SU-DHL-6 (cell line): ENCODE measurements at regions not wholly inside any gene's neighbourhood (a gene's known extent, or its start where the extent isn't known, plus 50 kb on each side); places are given as distances from the start of the nearest gene placed in this dataset.

ENCODE experiments used
- H2AFZ ChIP-seq: fragments of 200-600 bp; sonication (generic); 2 replicates; pipeline ENCODE4 v1.6.1; 2014; ENCODE audit warnings: low read depth, mild to moderate bottlenecking, moderate library complexity, mixed read lengths, antibody characterized with exemption, low read length; ENCODE audit not compliant: severe bottlenecking
- H3F3A ChIP-seq: fragments of 200-600 bp; shearing (Covaris generic); 2 replicates; pipeline ENCODE4 v1.6.0; 2016; ENCODE audit warnings: antibody characterized with exemption, mild to moderate bottlenecking; ENCODE audit not compliant: insufficient read depth
- H3K27ac ChIP-seq: fragments of 200-600 bp; sonication (generic); 2 replicates; pipeline ENCODE4 v1.5.1; 2016; ENCODE audit warnings: low read depth, mild to moderate bottlenecking, low read length, moderate library complexity, mixed read lengths
- H3K27me3 ChIP-seq: fragments of 200-600 bp; sonication (generic), shearing (Covaris generic); 2 replicates; pipeline ENCODE4 v1.6.0; 2014; ENCODE audit warnings: mild to moderate bottlenecking, low read length
- H3K36me3 ChIP-seq: fragments of 200-600 bp; sonication (generic); 2 replicates; pipeline ENCODE4 v1.6.1; 2014; ENCODE audit warnings: mild to moderate bottlenecking, low read length, mixed read lengths
- H3K4me2 ChIP-seq: fragments of 300-600, 200-600 bp; shearing (Covaris generic), sonication (generic); 2 replicates; pipeline ENCODE4 v1.6.0; 2014; ENCODE audit warnings: low read length, low read depth, mild to moderate bottlenecking; ENCODE audit not compliant: poor library complexity, severe bottlenecking
- H3K4me3 ChIP-seq: fragments of 200-600 bp; sonication (generic); 2 replicates; pipeline ENCODE4 v1.5.1; 2014; ENCODE audit warnings: antibody characterized with exemption, low read length, mild to moderate bottlenecking, mixed read lengths; ENCODE audit not compliant: insufficient read depth, poor library complexity, severe bottlenecking
- H3K79me2 ChIP-seq: fragments of 200-600 bp; sonication (generic); 2 replicates; pipeline ENCODE4 v1.6.1; 2014; ENCODE audit warnings: mild to moderate bottlenecking, low read length, moderate library complexity; ENCODE audit not compliant: insufficient read depth
- H3K9ac ChIP-seq: fragments of 200-600 bp; sonication (generic); 2 replicates; pipeline ENCODE4 v1.7.0; 2014; ENCODE audit warnings: mild to moderate bottlenecking, low read length
- H3K9me2 ChIP-seq: fragments of 200-600 bp; sonication (generic); replicated peaks from 2 replicates; pipeline ENCODE4 v1.6.1; 2014; ENCODE audit warnings: low read length; ENCODE audit not compliant: insufficient read depth
- H3K9me3 ChIP-seq: fragments of 200-600 bp; sonication (generic); 2 replicates; pipeline ENCODE4 v1.6.1; 2014; ENCODE audit warnings: low read length, mixed read lengths; ENCODE audit not compliant: insufficient read depth
- H4K20me1 ChIP-seq: fragments of 200-600 bp; sonication (generic); 2 replicates; pipeline ENCODE4 v1.6.1; 2014; ENCODE audit warnings: low read depth, mild to moderate bottlenecking, antibody characterized with exemption, low read length, moderate library complexity, mixed read lengths
- EZH2phosphoT487 ChIP-seq: fragments of 200-600 bp; sonication (generic), shearing (Covaris generic); conservative IDR thresholded peaks from 2 replicates; pipeline ENCODE4 v1.6.1; 2018; ENCODE audit warnings: mild to moderate bottlenecking, antibody characterized with exemption, low read length, moderate library complexity, mixed read lengths
- TF ChIP-seq, protein P1 (sequence below): fragments of 200-600 bp; sonication (generic); IDR thresholded peaks from one replicate; pipeline ENCODE4 v1.5.1; 2017; ENCODE audit warnings: antibody characterized with exemption, mild to moderate bottlenecking, low read length, moderate library complexity; ENCODE audit not compliant: insufficient read depth, poor library complexity, severe bottlenecking

DNA sequence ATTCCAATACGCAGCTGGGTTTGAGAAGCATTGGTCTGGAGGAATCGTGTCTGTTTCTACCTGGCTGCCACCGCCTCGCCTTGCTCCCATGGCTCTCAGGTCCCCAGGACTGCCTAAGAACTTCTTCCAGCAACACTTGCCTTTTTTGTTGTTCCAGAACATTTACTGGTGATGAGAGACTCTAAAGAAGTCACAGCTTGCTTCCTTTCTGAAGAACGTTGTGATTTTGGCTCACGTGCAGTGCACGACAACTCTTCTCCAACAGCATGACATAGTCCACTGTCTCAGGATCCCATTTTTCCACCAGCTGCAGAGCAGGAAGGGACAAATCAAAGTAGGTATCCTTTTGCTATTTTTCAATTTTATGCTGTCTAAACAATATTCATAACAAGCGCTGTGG, 940.9 kb downstream of the SLC4A3 start:
- no peak overlapping the region for H2AFZ ChIP-seq
- TF ChIP-seq, protein P1, sequence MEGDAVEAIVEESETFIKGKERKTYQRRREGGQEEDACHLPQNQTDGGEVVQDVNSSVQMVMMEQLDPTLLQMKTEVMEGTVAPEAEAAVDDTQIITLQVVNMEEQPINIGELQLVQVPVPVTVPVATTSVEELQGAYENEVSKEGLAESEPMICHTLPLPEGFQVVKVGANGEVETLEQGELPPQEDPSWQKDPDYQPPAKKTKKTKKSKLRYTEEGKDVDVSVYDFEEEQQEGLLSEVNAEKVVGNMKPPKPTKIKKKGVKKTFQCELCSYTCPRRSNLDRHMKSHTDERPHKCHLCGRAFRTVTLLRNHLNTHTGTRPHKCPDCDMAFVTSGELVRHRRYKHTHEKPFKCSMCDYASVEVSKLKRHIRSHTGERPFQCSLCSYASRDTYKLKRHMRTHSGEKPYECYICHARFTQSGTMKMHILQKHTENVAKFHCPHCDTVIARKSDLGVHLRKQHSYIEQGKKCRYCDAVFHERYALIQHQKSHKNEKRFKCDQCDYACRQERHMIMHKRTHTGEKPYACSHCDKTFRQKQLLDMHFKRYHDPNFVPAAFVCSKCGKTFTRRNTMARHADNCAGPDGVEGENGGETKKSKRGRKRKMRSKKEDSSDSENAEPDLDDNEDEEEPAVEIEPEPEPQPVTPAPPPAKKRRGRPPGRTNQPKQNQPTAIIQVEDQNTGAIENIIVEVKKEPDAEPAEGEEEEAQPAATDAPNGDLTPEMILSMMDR = no peak
- TF ChIP-seq EZH2phosphoT487 = no peak

DNA sequence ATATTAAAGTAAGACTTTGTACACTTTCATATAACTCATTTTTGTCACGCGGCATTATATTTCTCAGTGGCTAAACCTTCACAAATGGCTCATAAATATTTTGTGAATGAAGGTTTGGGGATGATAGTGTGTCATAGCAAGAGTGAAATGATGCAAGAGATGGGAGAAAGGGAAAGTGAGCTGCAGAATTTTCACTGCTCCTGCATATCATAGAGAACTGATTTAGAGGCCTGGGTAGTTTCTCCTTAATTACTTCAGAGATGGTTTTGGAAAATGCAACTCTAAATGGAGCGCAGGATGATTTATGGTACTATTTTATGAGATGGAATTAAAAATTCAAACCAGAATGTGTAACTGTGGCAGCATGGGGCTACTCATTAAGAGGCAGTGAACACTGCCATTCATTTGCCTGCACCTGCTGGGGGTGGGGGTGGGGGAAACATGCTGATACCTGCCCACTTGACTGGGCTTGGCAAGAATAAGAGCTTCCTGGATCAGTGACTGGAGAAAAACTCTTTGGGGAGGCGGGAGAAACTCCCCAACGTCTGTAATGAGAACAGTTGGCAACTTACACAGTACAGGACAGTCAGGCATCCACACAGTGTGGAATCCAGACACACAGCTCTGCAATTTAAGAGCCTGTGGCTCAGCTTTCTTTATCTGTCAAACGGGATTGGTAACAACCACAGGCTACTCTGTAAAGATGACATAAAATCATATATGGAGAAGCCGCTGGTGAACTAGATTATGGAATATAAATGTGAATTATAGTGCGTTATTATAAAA, 941.9 kb downstream of the SLC4A3 start:
- no peak overlapping the region for H3K4me2 ChIP-seq
- no peaks in the 10 kb centered on the region for H3K9me3 ChIP-seq
- TF ChIP-seq EZH2phosphoT487 = no peak
- TF ChIP-seq, protein P1 = no peak

More for the DNA sequence above, 940.9 kb downstream of the SLC4A3 start:
- Histone ChIP-seq H3K4me3 (no peak overlapping the region), H3K27me3 (no peaks in the 10 kb centered on the region), H3K9me2 (no peaks in the 10 kb centered on the region), H3K4me2 (no peak overlapping the region), H3F3A (no peaks in the 10 kb centered on the region), H3K9me3 (no peaks in the 10 kb centered on the region), H3K79me2 (no peaks in the 10 kb centered on the region), H3K27ac (no peak overlapping the region), H4K20me1 (no peaks in the 10 kb centered on the region), H3K9ac (no peak overlapping the region), H3K36me3 (no peaks in the 10 kb centered on the region)

DNA sequence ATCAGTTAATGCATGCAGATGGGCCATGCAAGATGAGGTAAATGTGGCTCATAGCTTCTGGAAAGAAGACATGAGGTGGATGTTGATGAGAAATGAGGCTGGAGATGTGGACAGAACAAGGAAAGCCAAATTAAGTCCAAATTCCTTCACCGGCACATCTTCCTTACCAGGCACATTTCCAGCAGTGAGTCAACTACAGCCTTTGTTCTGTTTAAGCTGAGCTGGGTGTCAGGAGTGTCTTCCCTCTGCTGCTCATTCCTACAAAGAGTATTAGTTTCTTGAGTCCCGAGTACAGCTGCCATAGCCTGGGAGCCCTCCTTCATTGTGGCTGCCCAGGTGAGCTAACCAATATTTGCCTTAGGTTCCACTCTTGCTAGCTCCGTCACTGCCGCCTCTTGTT, 945.0 kb downstream of the SLC4A3 start:
- TF ChIP-seq, protein P1 = no peak
- TF ChIP-seq EZH2phosphoT487 = no peak
- Histone ChIP-seq H3K36me3 (no peaks in the 10 kb centered on the region), H4K20me1 (no peaks in the 10 kb centered on the region), H3K27ac (no peak overlapping the region), H3K27me3 (no peaks in the 10 kb centered on the region), H2AFZ (no peak overlapping the region), H3F3A (no peaks in the 10 kb centered on the region), H3K9me3 (no peaks in the 10 kb centered on the region), H3K4me3 (no peak overlapping the region), H3K79me2 (no peaks in the 10 kb centered on the region), H3K9me2 (no peaks in the 10 kb centered on the region), H3K9ac (no peak overlapping the region), H3K4me2 (no peak overlapping the region)

More for the DNA sequence above, 941.9 kb downstream of the SLC4A3 start:
- Histone ChIP-seq H3K79me2 (no peaks in the 10 kb centered on the region), H4K20me1 (no peaks in the 10 kb centered on the region), H3K27ac (no peak overlapping the region), H3K36me3 (no peaks in the 10 kb centered on the region), H3K9ac (no peak overlapping the region), H3F3A (no peaks in the 10 kb centered on the region), H3K4me3 (no peak overlapping the region), H3K9me2 (no peaks in the 10 kb centered on the region), H2AFZ (no peak overlapping the region), H3K27me3 (no peaks in the 10 kb centered on the region)
